ENCODE measurements at regions not wholly inside any gene's neighbourhood (a gene's known extent, or its start where the extent isn't known, plus 50 kb on each side); places are given as distances from the start of the nearest gene placed in this dataset.

DNA sequence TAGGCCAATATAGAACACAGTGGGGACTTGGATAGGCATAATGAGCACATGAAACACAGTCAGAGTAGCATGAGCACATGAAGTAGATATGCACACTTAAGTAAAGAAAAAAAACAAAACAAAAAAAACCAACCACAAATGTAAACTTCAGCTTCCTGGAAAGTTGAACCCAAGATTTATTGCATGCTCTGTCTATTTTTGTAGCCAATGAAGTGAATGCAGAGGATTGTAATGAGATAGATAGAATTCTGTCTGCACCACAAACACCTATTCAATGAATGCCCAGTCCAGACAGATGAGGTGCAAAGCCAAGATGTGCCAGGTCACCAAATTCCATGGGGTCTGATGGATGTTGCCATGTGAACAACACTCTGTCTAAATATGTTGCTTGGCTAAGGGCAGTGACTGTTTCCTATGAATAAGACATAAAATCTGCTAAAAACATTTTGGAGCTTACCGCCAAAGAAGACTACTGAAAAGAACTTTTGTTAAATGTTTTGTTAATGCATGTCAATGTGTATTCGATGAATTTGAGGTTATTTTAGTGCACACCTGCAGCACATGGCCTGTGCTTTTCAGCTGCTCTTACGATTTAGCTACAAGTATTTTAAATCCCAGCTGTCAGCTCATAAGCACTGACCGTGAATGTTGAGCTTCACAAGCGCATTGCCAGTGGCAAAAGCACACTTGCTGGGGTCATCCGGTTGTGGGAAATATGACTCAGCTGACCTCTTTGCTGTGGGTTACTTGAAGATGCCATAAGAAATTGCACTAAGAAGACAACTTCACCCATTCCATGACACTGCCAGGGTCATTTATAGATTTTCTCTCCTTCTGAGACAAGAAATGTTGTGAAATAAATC is 374.8 kb upstream of the GNPDA2 start:
- DNase-seq (no peak), ATAC-seq (ENCODE audit: low read depth in 2 of 2) (no peak)
- Histone ChIP-seq H3K9me3 (ENCODE audit: control insufficient read depth in 2 of 2, low read length in 2 of 2) (peaks cover 3 to 4% of the 10 kb centered on the region in 2 experiments), H3K27me3 (ENCODE audit: control insufficient read depth, insufficient read depth, low read length) (no peaks in the 10 kb centered on the region), H3K4me3 (ENCODE audit: low read depth, low read length) (no peak overlapping the region), H3K4me1 (ENCODE audit: control insufficient read depth, insufficient read depth, low read length, poor library complexity, severe bottlenecking) (no peaks in the 10 kb centered on the region), H3K36me3 (ENCODE audit: control insufficient read depth, insufficient read depth, low read length) (no peaks in the 10 kb centered on the region), H3K27ac (ENCODE audit: insufficient read depth, low read length, poor library complexity, severe bottlenecking) (no peak overlapping the region)
- Mint-ChIP-seq H3K4me1 (no peaks in the 10 kb centered on the region), H3K27ac (no peak overlapping the region), H3K36me3 (no peaks in the 10 kb centered on the region), H3K27me3 (no peaks in the 10 kb centered on the region), H3K9me3 (peaks cover 1 to 23% (median 10%) of the 10 kb centered on the region in 7 donors), H3K4me3 (peak overlapping the region in 1 of 4 donors; percentile 61)

DNA sequence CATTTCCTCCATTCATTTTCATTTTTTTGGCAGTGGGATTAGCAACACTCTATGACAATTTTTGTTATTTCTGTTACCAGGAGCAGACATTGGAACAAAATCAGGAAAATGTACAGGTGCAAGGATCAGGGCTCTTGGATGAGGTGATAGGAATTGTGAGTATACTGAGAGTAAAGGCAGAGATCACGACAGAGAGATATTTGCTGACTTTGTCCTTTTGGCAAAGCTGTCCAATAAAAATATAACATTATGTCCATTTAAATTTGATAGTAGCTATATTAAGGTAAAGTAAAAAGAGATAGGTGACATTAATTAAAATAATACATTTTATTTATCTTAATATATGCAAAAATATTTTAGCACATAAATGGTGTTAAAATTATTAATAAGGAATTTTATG is 373.1 kb upstream of the GNPDA2 start:
- no peak overlapping the region for H3K4me3 Mint-ChIP-seq
- H3K27me3 Mint-ChIP-seq: no peaks in the 10 kb centered on the region
- DNase-seq: no peak
- peaks cover 2 to 3% of the 10 kb centered on the region in 2 experiments for H3K9me3 ChIP-seq (ENCODE audit: control insufficient read depth in 2 of 2, low read length in 2 of 2)
- H3K4me3 ChIP-seq (ENCODE audit: low read depth, low read length): no peak overlapping the region
- no peak for ATAC-seq (ENCODE audit: low read depth in 2 of 2)
- no peaks in the 10 kb centered on the region for H3K27me3 ChIP-seq (ENCODE audit: control insufficient read depth, insufficient read depth, low read length)
- H3K36me3 ChIP-seq (ENCODE audit: control insufficient read depth, insufficient read depth, low read length): no peaks in the 10 kb centered on the region
- H3K4me1 ChIP-seq (ENCODE audit: control insufficient read depth, insufficient read depth, low read length, poor library complexity, severe bottlenecking): no peaks in the 10 kb centered on the region
- H3K27ac ChIP-seq (ENCODE audit: insufficient read depth, low read length, poor library complexity, severe bottlenecking): no peak overlapping the region
- H3K9me3 Mint-ChIP-seq: peaks cover 1 to 24% (median 13%) of the 10 kb centered on the region in 7 donors
- H3K27ac Mint-ChIP-seq: no peak overlapping the region
- H3K36me3 Mint-ChIP-seq: no peaks in the 10 kb centered on the region
- no peaks in the 10 kb centered on the region for H3K4me1 Mint-ChIP-seq

DNA sequence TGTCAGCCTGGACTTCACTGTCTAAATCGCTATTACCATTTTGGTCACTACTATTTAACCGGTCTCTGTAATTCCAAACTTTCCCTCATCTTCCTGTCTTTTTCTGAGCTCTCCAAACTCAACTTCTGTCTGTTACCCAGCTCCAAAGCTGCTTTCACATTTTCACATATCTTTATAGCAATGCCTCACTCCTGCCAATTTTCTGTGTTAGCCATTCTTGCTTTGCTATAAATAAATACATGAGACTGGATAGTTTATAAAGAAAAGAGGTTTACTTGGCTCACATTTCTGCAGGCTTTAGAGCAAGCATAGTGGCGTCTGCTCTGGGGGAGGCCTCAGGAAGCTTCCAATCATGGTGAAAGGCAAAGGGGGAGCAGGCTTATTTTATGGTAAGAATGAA is 368.3 kb upstream of the GNPDA2 start:
- no peak overlapping the region for H3K27ac ChIP-seq (ENCODE audit: insufficient read depth, low read length, poor library complexity, severe bottlenecking)
- DNase-seq (no peak), ATAC-seq (ENCODE audit: low read depth in 2 of 2) (no peak)
- Mint-ChIP-seq H3K27ac (no peak overlapping the region), H3K27me3 (no peaks in the 10 kb centered on the region), H3K4me1 (no peaks in the 10 kb centered on the region), H3K9me3 (peaks cover 0 to 34% (median 7%) of the 10 kb centered on the region in 7 donors), H3K4me3 (no peak overlapping the region), H3K36me3 (peaks cover 5% of the 10 kb centered on the region)
- H3K27me3 ChIP-seq (ENCODE audit: control insufficient read depth, insufficient read depth, low read length): no peaks in the 10 kb centered on the region
- H3K9me3 ChIP-seq (ENCODE audit: control insufficient read depth in 2 of 2, low read length in 2 of 2): peaks cover 0 to 10% of the 10 kb centered on the region in 2 experiments
- H3K4me1 ChIP-seq (ENCODE audit: control insufficient read depth, insufficient read depth, low read length, poor library complexity, severe bottlenecking): no peaks in the 10 kb centered on the region
- H3K36me3 ChIP-seq (ENCODE audit: control insufficient read depth, insufficient read depth, low read length): no peaks in the 10 kb centered on the region
- no peak overlapping the region for H3K4me3 ChIP-seq (ENCODE audit: low read depth, low read length)

DNA sequence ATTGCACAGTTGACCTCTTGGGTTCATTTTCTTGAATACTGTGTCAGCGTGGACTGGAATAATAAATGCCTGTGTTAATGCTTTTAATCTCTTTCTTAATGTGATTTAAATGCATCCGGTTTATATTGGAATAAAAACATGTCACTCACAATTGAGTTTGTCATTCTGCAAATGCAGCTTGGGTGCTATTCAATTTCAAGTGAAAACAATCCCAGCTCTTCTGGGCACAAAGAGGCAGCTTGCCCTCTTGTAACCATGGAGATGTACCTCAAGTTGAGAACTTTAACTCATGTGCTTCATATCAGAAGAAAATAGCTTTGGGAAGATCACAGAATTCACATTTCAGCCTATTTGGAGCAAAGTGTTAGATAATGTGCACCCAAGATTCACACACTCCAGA is 355.7 kb upstream of the GNPDA2 start:
- ATAC-seq (ENCODE audit: low read depth in 2 of 2) (no peak), DNase-seq (no peak)
- Mint-ChIP-seq H3K27me3 (no peaks in the 10 kb centered on the region), H3K27ac (no peak overlapping the region), H3K9me3 (peaks cover 3 to 33% (median 7%) of the 10 kb centered on the region in 7 donors), H3K36me3 (no peaks in the 10 kb centered on the region), H3K4me1 (no peaks in the 10 kb centered on the region), H3K4me3 (no peak overlapping the region)
- Histone ChIP-seq H3K27ac (ENCODE audit: insufficient read depth, low read length, poor library complexity, severe bottlenecking) (no peak overlapping the region), H3K9me3 (ENCODE audit: control insufficient read depth in 2 of 2, low read length in 2 of 2) (peaks cover 0 to 3% of the 10 kb centered on the region in 2 experiments), H3K27me3 (ENCODE audit: control insufficient read depth, insufficient read depth, low read length) (no peaks in the 10 kb centered on the region), H3K4me1 (ENCODE audit: control insufficient read depth, insufficient read depth, low read length, poor library complexity, severe bottlenecking) (no peaks in the 10 kb centered on the region), H3K4me3 (ENCODE audit: low read depth, low read length) (no peak overlapping the region), H3K36me3 (ENCODE audit: control insufficient read depth, insufficient read depth, low read length) (no peaks in the 10 kb centered on the region)

DNA sequence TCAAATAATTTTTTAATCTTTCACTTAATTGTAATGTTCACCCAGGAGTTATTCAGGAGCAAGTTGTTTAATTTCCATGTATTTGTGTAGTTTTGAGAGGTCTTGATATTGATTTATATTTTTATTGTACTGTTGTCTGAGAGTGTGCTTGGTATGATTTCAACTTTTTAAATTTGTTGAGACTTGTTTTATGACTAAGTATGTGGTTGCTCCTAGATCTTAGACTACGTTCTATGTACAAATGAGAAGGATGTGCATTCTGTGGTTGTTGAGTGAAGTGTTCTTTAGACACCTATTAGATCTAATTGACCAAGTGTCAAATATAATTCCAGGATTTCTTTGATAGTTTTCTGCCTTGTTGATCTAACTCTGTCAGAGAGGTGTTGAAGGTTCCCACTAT is 353.3 kb upstream of the GNPDA2 start:
- H3K4me1 ChIP-seq (ENCODE audit: control insufficient read depth, insufficient read depth, low read length, poor library complexity, severe bottlenecking): no peaks in the 10 kb centered on the region
- H3K9me3 Mint-ChIP-seq: peaks cover 3 to 33% (median 8%) of the 10 kb centered on the region in 7 donors
- no peaks in the 10 kb centered on the region for H3K27me3 Mint-ChIP-seq

DNA sequence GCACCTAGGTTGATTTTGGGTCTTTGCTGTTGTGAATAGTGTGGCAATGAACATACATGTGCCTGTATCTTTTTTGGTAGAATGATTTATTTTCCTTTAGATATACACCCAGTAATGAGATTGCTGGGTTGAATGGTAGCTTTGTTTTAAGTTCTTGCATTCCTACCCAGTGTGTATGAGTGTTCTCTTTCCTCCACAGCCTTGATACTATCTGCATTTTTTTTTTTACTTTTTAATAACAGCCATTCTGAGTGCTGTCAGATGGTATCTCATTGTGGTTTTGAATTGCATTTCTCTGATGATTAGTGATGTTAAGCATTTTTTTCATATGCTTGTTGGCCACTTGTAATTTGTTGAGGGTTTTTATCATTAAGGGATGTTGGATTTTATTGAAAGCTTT is 351.8 kb upstream of the GNPDA2 start:
- H3K4me3 ChIP-seq (ENCODE audit: low read depth, low read length): no peak overlapping the region
- H3K9me3 ChIP-seq (ENCODE audit: control insufficient read depth in 2 of 2, low read length in 2 of 2): peaks cover 0 to 3% of the 10 kb centered on the region in 2 experiments
- Mint-ChIP-seq H3K27me3 (no peaks in the 10 kb centered on the region), H3K4me1 (no peaks in the 10 kb centered on the region), H3K27ac (no peak overlapping the region), H3K36me3 (no peaks in the 10 kb centered on the region), H3K9me3 (peaks cover 1 to 28% (median 7%) of the 10 kb centered on the region in 7 donors), H3K4me3 (no peak overlapping the region)
- no peaks in the 10 kb centered on the region for H3K4me1 ChIP-seq (ENCODE audit: control insufficient read depth, insufficient read depth, low read length, poor library complexity, severe bottlenecking)
- H3K36me3 ChIP-seq (ENCODE audit: control insufficient read depth, insufficient read depth, low read length): no peaks in the 10 kb centered on the region
- no peaks in the 10 kb centered on the region for H3K27me3 ChIP-seq (ENCODE audit: control insufficient read depth, insufficient read depth, low read length)
- no peak for DNase-seq
- H3K27ac ChIP-seq (ENCODE audit: insufficient read depth, low read length, poor library complexity, severe bottlenecking): no peak overlapping the region
- ATAC-seq (ENCODE audit: low read depth in 2 of 2): no peak

More for the DNA sequence above, 353.3 kb upstream of the GNPDA2 start:
- Histone ChIP-seq H3K9me3 (ENCODE audit: control insufficient read depth in 2 of 2, low read length in 2 of 2) (peaks cover 0 to 3% of the 10 kb centered on the region in 2 experiments), H3K36me3 (ENCODE audit: control insufficient read depth, insufficient read depth, low read length) (no peaks in the 10 kb centered on the region), H3K4me3 (ENCODE audit: low read depth, low read length) (no peak overlapping the region), H3K27ac (ENCODE audit: insufficient read depth, low read length, poor library complexity, severe bottlenecking) (no peak overlapping the region), H3K27me3 (ENCODE audit: control insufficient read depth, insufficient read depth, low read length) (no peaks in the 10 kb centered on the region)
- H3K36me3 Mint-ChIP-seq: no peaks in the 10 kb centered on the region
- ATAC-seq (ENCODE audit: low read depth in 2 of 2) (no peak), DNase-seq (no peak)
- no peak overlapping the region for H3K27ac Mint-ChIP-seq
- H3K4me1 Mint-ChIP-seq: no peaks in the 10 kb centered on the region
- H3K4me3 Mint-ChIP-seq: no peak overlapping the region

DNA sequence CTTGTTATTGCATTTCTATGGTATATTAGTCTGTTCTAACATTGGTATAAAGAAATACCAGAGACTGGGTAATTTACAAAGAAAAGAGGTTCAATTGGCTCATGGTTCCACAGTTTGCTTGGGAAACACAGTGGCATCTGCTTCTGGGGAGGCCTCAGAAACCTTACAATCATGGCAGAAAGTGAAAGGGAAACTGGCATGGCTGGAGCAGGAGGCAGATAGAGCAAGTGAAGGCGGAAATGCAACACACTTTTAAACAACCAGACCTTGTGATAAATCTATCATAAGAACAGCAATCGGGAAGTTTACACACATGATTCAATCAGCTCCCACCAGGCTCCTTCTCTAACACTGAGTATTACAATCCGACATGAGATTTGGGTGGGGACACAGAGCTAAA is 346.6 kb upstream of the GNPDA2 start:
- Mint-ChIP-seq H3K36me3 (no peaks in the 10 kb centered on the region), H3K4me3 (no peak overlapping the region), H3K4me1 (no peaks in the 10 kb centered on the region), H3K27me3 (no peaks in the 10 kb centered on the region), H3K9me3 (peaks cover 0 to 23% (median 5%) of the 10 kb centered on the region in 7 donors), H3K27ac (no peak overlapping the region)
- Histone ChIP-seq H3K9me3 (ENCODE audit: control insufficient read depth in 2 of 2, low read length in 2 of 2) (no peaks in the 10 kb centered on the region), H3K36me3 (ENCODE audit: control insufficient read depth, insufficient read depth, low read length) (no peaks in the 10 kb centered on the region), H3K4me3 (ENCODE audit: low read depth, low read length) (no peak overlapping the region), H3K27ac (ENCODE audit: insufficient read depth, low read length, poor library complexity, severe bottlenecking) (no peak overlapping the region), H3K4me1 (ENCODE audit: control insufficient read depth, insufficient read depth, low read length, poor library complexity, severe bottlenecking) (no peaks in the 10 kb centered on the region), H3K27me3 (ENCODE audit: control insufficient read depth, insufficient read depth, low read length) (no peaks in the 10 kb centered on the region)
- no peak for ATAC-seq (ENCODE audit: low read depth in 2 of 2)
- no peak for DNase-seq

DNA sequence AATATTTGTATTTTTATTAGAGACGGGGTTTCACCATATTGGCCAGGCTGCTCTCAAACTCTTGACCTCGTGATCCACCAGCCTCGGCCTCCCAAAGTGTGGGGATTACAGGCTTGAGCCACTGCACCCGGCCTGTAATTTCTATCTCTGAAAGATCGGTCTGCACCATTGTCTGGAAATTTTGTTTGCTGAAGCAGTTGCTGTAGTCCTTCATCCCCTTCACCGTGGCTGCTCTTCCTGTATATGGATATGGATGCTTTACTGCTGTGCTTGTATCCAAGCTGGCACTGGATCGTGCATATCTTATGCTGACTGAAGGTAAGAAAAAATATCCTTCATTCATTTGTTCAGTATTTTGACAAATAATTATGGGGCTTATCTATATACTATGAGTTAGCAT is 338.4 kb upstream of the GNPDA2 start:
- no peak for DNase-seq
- H3K27ac ChIP-seq (ENCODE audit: insufficient read depth, low read length, poor library complexity, severe bottlenecking): no peak overlapping the region
- H3K36me3 ChIP-seq (ENCODE audit: control insufficient read depth, insufficient read depth, low read length): no peaks in the 10 kb centered on the region
- no peaks in the 10 kb centered on the region for H3K9me3 ChIP-seq (ENCODE audit: control insufficient read depth in 2 of 2, low read length in 2 of 2)
- H3K9me3 Mint-ChIP-seq: peaks cover 3 to 28% (median 6%) of the 10 kb centered on the region in 7 donors
- no peak overlapping the region for H3K4me3 ChIP-seq (ENCODE audit: low read depth, low read length)
- no peaks in the 10 kb centered on the region for H3K36me3 Mint-ChIP-seq
- no peaks in the 10 kb centered on the region for H3K4me1 Mint-ChIP-seq
- no peaks in the 10 kb centered on the region for H3K27me3 Mint-ChIP-seq
- H3K4me3 Mint-ChIP-seq: no peak overlapping the region
- H3K27me3 ChIP-seq (ENCODE audit: control insufficient read depth, insufficient read depth, low read length): no peaks in the 10 kb centered on the region
- no peaks in the 10 kb centered on the region for H3K4me1 ChIP-seq (ENCODE audit: control insufficient read depth, insufficient read depth, low read length, poor library complexity, severe bottlenecking)
- ATAC-seq (ENCODE audit: low read depth in 2 of 2): no peak
- H3K27ac Mint-ChIP-seq: no peak overlapping the region

Data from CD4-positive, CD25-positive, alpha-beta regulatory T cell (primary cell).